Sigmoid colon (tissue), 4 donors: ENCODE measurements at regions not wholly inside any gene's neighbourhood (a gene's known extent, or its start where the extent isn't known, plus 50 kb on each side); places are given as distances from the start of the nearest gene placed in this dataset.

Source experiments
- EP300 ChIP-seq, 4 donors: sonication (generic); formaldehyde crosslinking; IDR thresholded peaks; one replicate each; pipeline ENCODE4 v1.6.1; 2017; ENCODE audit warnings: antibody characterized with exemption in 4 of 4
- TF ChIP-seq, protein P1 (sequence below), 4 experiments: fragments of 450-650 bp in 3 of 4; fragments of 200-600 bp in 1 of 4; IDR thresholded peaks; one replicate each; pipeline ENCODE4 v1.5.1; 2016 to 2019; ENCODE audit warnings: antibody characterized with exemption in 4 of 4, mild to moderate bottlenecking in 3 of 4, moderate library complexity in 2 of 4

DNA sequence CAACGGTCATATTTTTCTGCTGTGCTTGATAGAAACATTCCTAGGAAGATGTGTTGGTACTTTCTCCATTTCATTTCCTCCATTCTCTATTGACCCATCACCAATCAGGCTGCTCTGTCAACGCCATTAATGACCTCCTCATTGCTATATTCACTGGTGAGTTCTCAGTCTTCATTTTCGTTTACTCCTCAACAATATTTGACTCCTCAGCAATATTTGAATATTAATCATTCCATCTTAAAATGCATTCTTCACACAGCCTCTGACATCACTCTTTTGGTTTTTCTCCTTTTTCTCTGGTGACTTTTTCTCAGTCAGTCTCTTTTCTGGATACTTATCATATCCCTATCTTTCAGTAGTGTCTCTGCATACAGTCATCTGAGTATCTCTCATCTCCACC lies 323.5 kb upstream of the CRIM1 start:
- no peak for TF ChIP-seq EP300 (IDR thresholded peaks at IDR 0.05)
- TF ChIP-seq, protein P1, sequence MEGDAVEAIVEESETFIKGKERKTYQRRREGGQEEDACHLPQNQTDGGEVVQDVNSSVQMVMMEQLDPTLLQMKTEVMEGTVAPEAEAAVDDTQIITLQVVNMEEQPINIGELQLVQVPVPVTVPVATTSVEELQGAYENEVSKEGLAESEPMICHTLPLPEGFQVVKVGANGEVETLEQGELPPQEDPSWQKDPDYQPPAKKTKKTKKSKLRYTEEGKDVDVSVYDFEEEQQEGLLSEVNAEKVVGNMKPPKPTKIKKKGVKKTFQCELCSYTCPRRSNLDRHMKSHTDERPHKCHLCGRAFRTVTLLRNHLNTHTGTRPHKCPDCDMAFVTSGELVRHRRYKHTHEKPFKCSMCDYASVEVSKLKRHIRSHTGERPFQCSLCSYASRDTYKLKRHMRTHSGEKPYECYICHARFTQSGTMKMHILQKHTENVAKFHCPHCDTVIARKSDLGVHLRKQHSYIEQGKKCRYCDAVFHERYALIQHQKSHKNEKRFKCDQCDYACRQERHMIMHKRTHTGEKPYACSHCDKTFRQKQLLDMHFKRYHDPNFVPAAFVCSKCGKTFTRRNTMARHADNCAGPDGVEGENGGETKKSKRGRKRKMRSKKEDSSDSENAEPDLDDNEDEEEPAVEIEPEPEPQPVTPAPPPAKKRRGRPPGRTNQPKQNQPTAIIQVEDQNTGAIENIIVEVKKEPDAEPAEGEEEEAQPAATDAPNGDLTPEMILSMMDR (IDR thresholded peaks at IDR 0.05) = no peak
